ENCODE measurements at regions not wholly inside any gene's neighbourhood (a gene's known extent, or its start where the extent isn't known, plus 50 kb on each side); places are given as distances from the start of the nearest gene placed in this dataset.
A peak's percentile ranks its signal among the peaks of the same experiment; 100 is the strongest.
"Not testable (repeated sequence)": the region's sequence is repeated elsewhere in the genome, so short reads cannot be mapped to it uniquely, and the experiment has no call there.

- no peak for DNase-seq (ENCODE audit: low read depth)
Measured at GRCh38 chr4:118587946-118588345, 97.2 kb upstream of the METTL14 start.

- no peak for DNase-seq (ENCODE audit: low read depth)
Measured at GRCh38 chr4:118589471-118590055, 95.6 kb upstream of the METTL14 start.

GRCh38 chr4:118591339-118592046 is 93.7 kb upstream of the METTL14 start:
- peak; percentile 95 for DNase-seq (ENCODE audit: low read depth)

- not testable (repeated sequence) for DNase-seq (ENCODE audit: low read depth)
Measured at GRCh38 chr4:118592289-118592688, 92.9 kb upstream of the METTL14 start.

- not testable (repeated sequence) for DNase-seq (ENCODE audit: low read depth)
Measured at GRCh38 chr4:118595883-118596282, 89.3 kb upstream of the METTL14 start.

- not testable (repeated sequence) for DNase-seq (ENCODE audit: low read depth)
Measured at GRCh38 chr4:118625097-118625496, 60.1 kb upstream of the METTL14 start.

- not testable (repeated sequence) for DNase-seq (ENCODE audit: low read depth)
Measured at GRCh38 chr4:118629697-118630096, 55.5 kb upstream of the METTL14 start.

- DNase-seq (ENCODE audit: low read depth) = not testable (repeated sequence)
Measured at GRCh38 chr4:118630897-118631296, 54.3 kb upstream of the METTL14 start.

GRCh38 chr4:118631321-118632050 is 53.7 kb upstream of the METTL14 start:
- not testable (repeated sequence) for DNase-seq (ENCODE audit: low read depth)

- DNase-seq (ENCODE audit: low read depth) = not testable (repeated sequence)
Measured at GRCh38 chr4:118633476-118633875, 51.7 kb upstream of the METTL14 start.

GRCh38 chr4:118634126-118634875 is 50.9 kb upstream of the METTL14 start:
- DNase-seq (ENCODE audit: low read depth) = not testable (repeated sequence)
